ENCODE measurements at regions not wholly inside any gene's neighbourhood (a gene's known extent, or its start where the extent isn't known, plus 50 kb on each side); places are given as distances from the start of the nearest gene placed in this dataset.

DNA sequence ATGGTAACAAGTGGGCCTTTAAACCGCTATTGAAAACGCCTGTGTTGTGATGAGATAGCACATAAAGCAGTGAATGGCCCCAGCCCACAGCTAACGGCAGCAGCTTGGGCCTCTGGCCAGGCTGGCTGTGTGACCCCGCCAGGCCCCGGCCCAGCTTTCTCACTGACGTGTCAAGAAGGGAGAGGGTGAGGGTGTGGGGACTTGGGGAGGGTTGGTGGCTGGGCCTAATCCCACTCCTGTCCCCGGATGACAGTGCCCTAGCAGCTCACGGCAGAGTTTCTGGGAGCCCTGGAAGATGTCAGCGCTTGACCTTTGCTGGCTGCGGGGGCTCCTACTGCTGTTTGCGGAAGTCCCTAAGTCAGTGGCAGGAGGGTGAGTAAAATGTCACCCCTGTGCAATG is 88.9 kb upstream of the SHH start:
- Histone ChIP-seq H2BK5ac (ENCODE audit: low read depth, low read length, poor library complexity, severe bottlenecking) (no peak overlapping the region), H3K9me3 (ENCODE audit: control insufficient read depth, insufficient read depth, low read length) (peaks cover 31% of the 10 kb centered on the region), H3K56ac (ENCODE audit: extremely low read depth, insufficient read depth, low read length) (no peak overlapping the region), H2BK15ac (ENCODE audit: low read depth, low read length) (no peak overlapping the region), H4K8ac (ENCODE audit: low read depth in 2 of 2, low read length in 2 of 2) (no peak overlapping the region), H2AK5ac (ENCODE audit: low read depth, low read length) (no peak overlapping the region), H3K14ac (replicated peaks; ENCODE audit: low read depth, low read length) (no peak overlapping the region), H3K9ac (ENCODE audit: low read depth, low read length) (no peak overlapping the region), H4K91ac (ENCODE audit: insufficient read depth, low read depth, low read length) (no peak overlapping the region), H3K23ac (ENCODE audit: low read depth, low read length) (no peak overlapping the region), H2BK20ac (ENCODE audit: low read depth, low read length) (no peak overlapping the region), H3K18ac (ENCODE audit: low read depth, low read length) (no peak overlapping the region), H3K4me3 (ENCODE audit: insufficient read depth, low read depth, low read length) (no peak overlapping the region), H3K4me2 (ENCODE audit: low read depth, low read length) (no peak overlapping the region), H4K20me1 (ENCODE audit: insufficient read depth, low read length) (no peaks in the 10 kb centered on the region), H3K4ac (ENCODE audit: low read depth, low read length) (no peak overlapping the region), H3K79me1 (ENCODE audit: low read depth in 1 of 2, low read length in 2 of 2) (no peaks in the 10 kb centered on the region), H2BK120ac (ENCODE audit: low read depth, low read length) (no peak overlapping the region), H4K5ac (ENCODE audit: low read depth, low read length) (no peak overlapping the region), H3K4me1 (ENCODE audit: control insufficient read depth, insufficient read depth, low read length) (no peaks in the 10 kb centered on the region), H3K27ac (ENCODE audit: insufficient read depth, low read length) (no peak overlapping the region), H3K9me1 (ENCODE audit: insufficient read depth, low read length) (no peaks in the 10 kb centered on the region), H3K27me3 (ENCODE audit: control insufficient read depth, insufficient read depth, low read length) (no peaks in the 10 kb centered on the region), H2AFZ (replicated peaks; ENCODE audit: low read length, poor library complexity) (no peak overlapping the region), H2AK9ac (replicated peaks; ENCODE audit: low read depth, low read length, poor library complexity) (no peak overlapping the region), H3K36me3 (ENCODE audit: control insufficient read depth, insufficient read depth, low read length) (no peaks in the 10 kb centered on the region)
- ChIA-PET CTCF (no interaction called here), POLR2A (ENCODE audit: unreplicated experiment) (no interaction called here)
- intact Hi-C loops (cut with micrococcal nuclease) (no loop called here), dilution Hi-C loops (cut with HindIII; ENCODE audit: low sequenced_read_pairs, unreplicated experiment) (no loop called here), in situ Hi-C loops (cut with MboI; ENCODE audit: low sequenced_read_pairs) (no loop called here)
- no peak for DNase-seq
- no peak for ATAC-seq (ENCODE audit: low read depth)
- 61% methylated on average over 3 of the region's 11 CpGs; no CpG with 5 or more reads in 1 of the 2 experiments for WGBS, 2 experiments (ENCODE audit: extremely low coverage in 2 of 2, insufficient read length in 1 of 2)
- BruUV-seq (replicated peaks): no TSS peak
- TF ChIP-seq NFE2L2 (IDR thresholded peaks at IDR 0.05; ENCODE audit: low read depth, low read length): no peak
- no peak for TF ChIP-seq MXI1 (IDR thresholded peaks at IDR 0.05; ENCODE audit: borderline replicate concordance, low read depth, low read length)
- no peak for TF ChIP-seq SMC3 (IDR thresholded peaks at IDR 0.05; ENCODE audit: low read depth, low read length)
- TF ChIP-seq MAZ (IDR thresholded peaks at IDR 0.05; ENCODE audit: borderline replicate concordance, low read depth, low read length): no peak
- TF ChIP-seq FOS (IDR thresholded peaks at IDR 0.05; ENCODE audit: low read depth, low read length): no peak
- no peak for TF ChIP-seq CEBPB (IDR thresholded peaks at IDR 0.05; ENCODE audit: low read depth, low read length)
- TF ChIP-seq MAFK (IDR thresholded peaks at IDR 0.05; ENCODE audit: low read depth, low read length): no peak
- TF ChIP-seq RCOR1 (IDR thresholded peaks at IDR 0.05; ENCODE audit: insufficient replicate concordance, low read length): no peak
- no peak for TF ChIP-seq CTCF (conservative IDR thresholded peaks at IDR 0.05; ENCODE audit: low read depth, low read length)
- TF ChIP-seq USF2 (IDR thresholded peaks at IDR 0.05; ENCODE audit: low read depth, low read length): no peak
